ENCODE measurements at regions not wholly inside any gene's neighbourhood (a gene's known extent, or its start where the extent isn't known, plus 50 kb on each side); places are given as distances from the start of the nearest gene placed in this dataset.

- no peak for TF ChIP-seq SNAPC4 (CRISPR knock-in tag; IDR thresholded peaks at IDR 0.05)
- TF ChIP-seq ZC3H4 (CRISPR knock-in tag; IDR thresholded peaks at IDR 0.05; ENCODE audit: borderline replicate concordance), result no peak
Observed at GRCh38 chr5:167614294-167615021, 677.0 kb upstream of the WWC1 start (continued).

- in situ Hi-C loops (cut with HindIII; ENCODE audit: extremely low pct_ligation_motif_present, low pct_unique_long_range_greater_than_20kb) (no loop called here), intact Hi-C loops (cut with micrococcal nuclease; ENCODE audit: unreplicated experiment) (no loop called here)
- no peaks in the 10 kb centered on the region for H3K4me1 ChIP-seq (ENCODE audit: insufficient read depth, low read length)
- no peaks in the 10 kb centered on the region for H4K20me1 ChIP-seq (ENCODE audit: insufficient read depth, low read length)
- no peak overlapping the region for H3K27ac ChIP-seq (ENCODE audit: extremely low read length, insufficient read depth, low read length)
- TF ChIP-seq CHD4 (IDR thresholded peaks at IDR 0.05; ENCODE audit: borderline replicate concordance, low read length), result no peak
- TF ChIP-seq THAP11 (CRISPR knock-in tag; IDR thresholded peaks at IDR 0.05), result no peak
- TF ChIP-seq ZNF775 (CRISPR knock-in tag; IDR thresholded peaks at IDR 0.05; ENCODE audit: borderline replicate concordance), result no peak
- TF ChIP-seq ZNF75D (CRISPR knock-in tag; IDR thresholded peaks at IDR 0.05; ENCODE audit: borderline replicate concordance), result no peak
- TF ChIP-seq MTF2 (CRISPR knock-in tag; IDR thresholded peaks at IDR 0.05; ENCODE audit: borderline replicate concordance), result no peak
- TF ChIP-seq HOXD1 (CRISPR knock-in tag; IDR thresholded peaks at IDR 0.05), result no peak
- no peak for TF ChIP-seq IRX3 (CRISPR knock-in tag; IDR thresholded peaks at IDR 0.05; ENCODE audit: borderline replicate concordance, low read depth)
- no peak for TF ChIP-seq IKZF1 (IDR thresholded peaks at IDR 0.05)
- H3K4me2 ChIP-seq (ENCODE audit: low read depth, low read length), result no peak overlapping the region
- H3K4me3 ChIP-seq (replicated peaks in 1 of 3; ENCODE audit: insufficient read depth in 1 of 3, low read depth in 2 of 3, low read length in 3 of 3), result no peak overlapping the region
- FAIRE-seq (no peak), ATAC-seq (no peak), DNase-seq (ENCODE audit: low spot score) (no peak)
- 0% methylated on average over 2 of the region's 2 CpGs for WGBS (ENCODE audit: low lambda C conversion rate)
- ChIA-PET POLR2A (no interaction called here), CTCF (ENCODE audit: low intra/inter-chr PET ratio, low total read pairs) (no interaction called here)
- no peak overlapping the region for H3K9ac ChIP-seq (ENCODE audit: insufficient read depth, low read depth, low read length)
- no peak overlapping the region for H2AFZ ChIP-seq (ENCODE audit: low read length)
- no peaks in the 10 kb centered on the region for H3K9me3 ChIP-seq (ENCODE audit: low read length)
- BruUV-seq (replicated peaks), result no TSS peak
- no peaks in the 10 kb centered on the region for H3K27me3 ChIP-seq (ENCODE audit: control insufficient read depth in 1 of 2, insufficient read depth in 2 of 2, low read length in 2 of 2)
- H3K79me2 ChIP-seq (ENCODE audit: insufficient read depth, low read length), result no peaks in the 10 kb centered on the region
- H3K36me3 ChIP-seq (replicated peaks in 1 of 2; ENCODE audit: control insufficient read depth in 1 of 2, insufficient read depth in 2 of 2, low read length in 2 of 2), result no peaks in the 10 kb centered on the region
Observed at GRCh38 chr5:167616043-167616890, 675.2 kb upstream of the WWC1 start.
